ENCODE measurements at regions not wholly inside any gene's neighbourhood (a gene's known extent, or its start where the extent isn't known, plus 50 kb on each side); places are given as distances from the start of the nearest gene placed in this dataset.

- no peak for DNase-seq (ENCODE audit: low read depth in 2 of 2)
These were observed 105.0 kb downstream of the SPRY2 start for GRCh38 chr13:80235967-80236302.

- DNase-seq (ENCODE audit: low read depth in 2 of 2): no peak
These were observed 105.6 kb downstream of the SPRY2 start for GRCh38 chr13:80235166-80235966.

- no peak for DNase-seq (ENCODE audit: low read depth in 2 of 2)
These were observed 113.3 kb downstream of the SPRY2 start for GRCh38 chr13:80227645-80228044.

GRCh38 chr13:80226645-80227044 lies 114.3 kb downstream of the SPRY2 start:
- DNase-seq (ENCODE audit: low read depth in 2 of 2): no peak

- DNase-seq (ENCODE audit: low read depth in 2 of 2): no peak
These were observed 116.5 kb downstream of the SPRY2 start for GRCh38 chr13:80224468-80224867.

GRCh38 chr13:80217614-80218456 lies 123.1 kb downstream of the SPRY2 start:
- DNase-seq (ENCODE audit: low read depth in 2 of 2): no peak

GRCh38 chr13:80215368-80215767 lies 125.6 kb downstream of the SPRY2 start:
- no peak for DNase-seq (ENCODE audit: low read depth in 2 of 2)

- no peak for DNase-seq (ENCODE audit: low read depth in 2 of 2)
These were observed 126.4 kb downstream of the SPRY2 start for GRCh38 chr13:80214521-80214991.

GRCh38 chr13:80214050-80214449 lies 126.9 kb downstream of the SPRY2 start:
- no peak for DNase-seq (ENCODE audit: low read depth in 2 of 2)

- no peak for DNase-seq (ENCODE audit: low read depth in 2 of 2)
These were observed 127.7 kb downstream of the SPRY2 start for GRCh38 chr13:80213201-80213600.

- DNase-seq (ENCODE audit: low read depth in 2 of 2): no peak
These were observed 129.4 kb downstream of the SPRY2 start for GRCh38 chr13:80211566-80211965.

GRCh38 chr13:80204642-80205041 lies 136.3 kb downstream of the SPRY2 start:
- no peak for DNase-seq (ENCODE audit: low read depth in 2 of 2)

GRCh38 chr13:80203496-80203895 lies 137.4 kb downstream of the SPRY2 start:
- no peak for DNase-seq (ENCODE audit: low read depth in 2 of 2)

GRCh38 chr13:80201694-80202468 lies 139.0 kb downstream of the SPRY2 start:
- DNase-seq (ENCODE audit: low read depth in 2 of 2): no peak

GRCh38 chr13:80199585-80200292 lies 141.2 kb downstream of the SPRY2 start:
- DNase-seq (ENCODE audit: low read depth in 2 of 2): no peak

GRCh38 chr13:80199067-80199466 lies 141.9 kb downstream of the SPRY2 start:
- no peak for DNase-seq (ENCODE audit: low read depth in 2 of 2)

- no peak for DNase-seq (ENCODE audit: low read depth in 2 of 2)
These were observed 144.2 kb downstream of the SPRY2 start for GRCh38 chr13:80196756-80197155.

- no peak for DNase-seq (ENCODE audit: low read depth in 2 of 2)
These were observed 145.3 kb downstream of the SPRY2 start for GRCh38 chr13:80195649-80196048.

- no peak for DNase-seq (ENCODE audit: low read depth in 2 of 2)
These were observed 150.9 kb downstream of the SPRY2 start for GRCh38 chr13:80189889-80190597.

GRCh38 chr13:80180740-80181355 lies 160.1 kb downstream of the SPRY2 start:
- DNase-seq (ENCODE audit: low read depth in 2 of 2): no peak
